SIG-M5 treated with dmso at 0.1 percent for 504 hours (cell line): ENCODE measurements at regions not wholly inside any gene's neighbourhood (a gene's known extent, or its start where the extent isn't known, plus 50 kb on each side); places are given as distances from the start of the nearest gene placed in this dataset.

Experiments
- DNase-seq: peaks from one replicate; lab custom pipeline; 2025; ENCODE audit not compliant: unreplicated experiment; lab: John Stamatoyannopoulos, UW

- DNase-seq: no peak
Observed at GRCh38 chr16:51035711-51036110, 115.4 kb downstream of the SALL1 start.

GRCh38 chr16:51035110-51035498 is 116.0 kb downstream of the SALL1 start:
- DNase-seq: no peak

DNA sequence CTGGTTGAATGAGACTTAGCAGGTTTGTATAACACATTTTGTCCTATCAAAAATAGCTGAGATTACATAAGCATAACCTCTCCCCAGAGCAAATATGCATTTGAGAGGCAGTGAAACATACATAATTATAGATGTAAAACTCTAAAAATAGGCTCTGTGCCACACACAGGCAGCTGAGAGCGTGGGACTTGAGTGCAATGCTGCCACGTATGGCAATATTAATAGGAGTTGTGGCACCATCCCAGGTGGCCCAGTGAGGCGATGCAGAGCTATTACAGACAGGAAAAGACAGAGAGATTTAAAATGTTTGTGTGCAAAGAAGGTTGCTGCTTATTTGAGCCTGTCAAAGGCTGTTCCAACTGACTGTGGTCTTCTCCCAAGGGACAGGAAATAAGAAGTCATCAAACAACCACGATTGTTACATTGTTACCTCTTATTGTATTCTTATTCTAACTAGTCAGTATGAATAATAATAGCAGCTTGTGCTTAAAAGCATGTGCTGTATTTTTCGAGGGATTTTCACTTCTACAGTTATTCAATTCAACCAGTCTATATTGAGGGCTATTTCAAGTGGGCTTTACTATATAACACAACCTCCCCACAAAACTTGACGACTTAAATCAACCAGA is 116.5 kb downstream of the SALL1 start:
- no peak for DNase-seq

GRCh38 chr16:51031598-51031997 is 119.5 kb downstream of the SALL1 start:
- DNase-seq: no peak

DNA sequence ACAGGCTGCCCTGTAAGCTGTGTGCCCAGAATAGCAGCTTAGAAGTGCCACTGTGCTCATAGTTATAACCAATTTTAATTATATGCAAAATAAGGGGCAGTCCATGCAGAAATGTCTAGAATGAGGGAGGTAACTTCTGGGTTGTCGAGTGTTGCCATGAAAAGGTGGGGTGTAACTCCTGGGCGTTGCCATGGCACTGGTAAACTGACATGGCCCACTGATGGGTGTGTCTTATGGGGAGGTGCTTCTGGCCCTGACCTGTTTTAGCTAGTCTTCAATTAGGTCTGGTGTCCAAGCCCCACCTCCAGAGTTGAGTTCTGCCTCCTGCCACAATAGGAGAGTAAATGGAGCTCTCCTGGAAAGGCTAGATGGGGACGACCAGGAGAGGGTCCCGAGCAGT is 120.6 kb downstream of the SALL1 start:
- no peak for DNase-seq

DNA sequence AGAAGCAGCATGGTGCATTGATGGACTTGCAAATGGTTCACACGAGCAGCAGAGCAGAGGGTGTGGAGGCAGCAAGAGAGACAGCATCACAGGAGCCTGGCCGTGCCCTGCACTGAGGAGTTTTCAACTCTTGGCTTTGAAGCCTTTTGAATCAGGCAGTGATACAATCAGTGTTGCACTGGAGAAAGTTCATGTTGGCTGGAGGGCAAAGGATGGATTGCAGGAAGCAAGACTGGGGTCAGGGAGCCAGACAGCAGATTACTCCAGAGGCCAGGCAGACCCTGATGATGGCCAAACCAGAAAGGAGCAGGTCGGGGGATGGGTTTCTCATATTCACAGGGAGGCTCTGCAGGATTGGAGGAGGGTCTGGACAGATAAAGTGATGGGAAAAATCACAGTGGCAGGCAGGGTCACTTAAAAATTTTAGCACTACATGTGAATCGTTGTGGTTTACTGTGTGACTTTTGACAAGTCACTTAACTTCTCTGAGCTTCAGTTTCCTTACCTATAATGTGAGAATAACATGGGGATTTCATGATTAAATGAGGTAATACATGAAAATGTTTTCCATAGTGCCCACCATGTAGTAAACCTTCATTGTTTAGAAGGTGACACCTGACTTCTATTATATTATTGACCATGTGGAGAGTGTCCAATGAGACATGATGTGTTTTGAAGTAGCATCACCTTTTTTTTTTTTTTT is 125.3 kb downstream of the SALL1 start:
- no peak for DNase-seq

- no peak for DNase-seq
Observed at GRCh38 chr16:51024703-51025102, 126.4 kb downstream of the SALL1 start.

DNA sequence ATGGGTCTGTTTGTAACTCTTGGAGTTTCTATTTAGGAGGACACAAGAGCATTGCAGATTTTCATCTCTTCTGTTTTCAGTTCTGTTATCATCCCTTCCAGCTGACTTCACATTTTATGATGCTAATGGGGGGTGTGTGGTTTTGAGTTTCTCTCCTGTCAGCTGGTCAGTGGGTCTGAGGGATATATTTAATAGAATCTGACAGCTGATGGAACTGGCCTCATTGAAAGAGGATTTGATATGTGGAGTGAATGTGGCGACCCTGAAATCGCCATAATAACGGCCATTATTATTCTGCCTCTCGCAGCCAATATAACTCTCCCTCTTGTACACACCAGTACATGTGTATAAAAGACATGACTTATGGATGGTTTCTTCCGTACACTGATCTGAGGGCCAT is 128.1 kb downstream of the SALL1 start:
- DNase-seq: no peak

GRCh38 chr16:51019617-51020016 is 131.5 kb downstream of the SALL1 start:
- no peak for DNase-seq

- DNase-seq: no peak
Observed at GRCh38 chr16:51017969-51018368, 133.1 kb downstream of the SALL1 start.

DNA sequence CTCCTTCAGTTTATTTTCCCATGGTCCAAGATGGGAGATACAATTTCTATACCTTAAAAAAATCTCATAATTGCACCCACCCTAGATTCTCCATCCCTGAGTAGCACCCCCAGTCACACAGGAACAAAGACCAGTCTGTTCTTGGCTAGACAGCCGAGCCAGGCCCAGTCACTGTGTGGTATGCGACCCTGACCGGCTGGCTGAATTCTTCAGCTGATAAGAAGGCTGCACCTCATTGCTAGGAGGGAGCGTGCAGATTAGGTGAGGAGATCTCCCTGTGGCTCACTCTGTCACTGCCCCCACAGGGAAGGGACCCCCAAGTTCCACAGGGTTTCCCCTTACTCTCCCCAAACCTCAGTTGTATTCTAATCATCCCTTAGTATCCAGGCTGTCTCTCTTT is 138.7 kb downstream of the SALL1 start:
- no peak for DNase-seq

DNA sequence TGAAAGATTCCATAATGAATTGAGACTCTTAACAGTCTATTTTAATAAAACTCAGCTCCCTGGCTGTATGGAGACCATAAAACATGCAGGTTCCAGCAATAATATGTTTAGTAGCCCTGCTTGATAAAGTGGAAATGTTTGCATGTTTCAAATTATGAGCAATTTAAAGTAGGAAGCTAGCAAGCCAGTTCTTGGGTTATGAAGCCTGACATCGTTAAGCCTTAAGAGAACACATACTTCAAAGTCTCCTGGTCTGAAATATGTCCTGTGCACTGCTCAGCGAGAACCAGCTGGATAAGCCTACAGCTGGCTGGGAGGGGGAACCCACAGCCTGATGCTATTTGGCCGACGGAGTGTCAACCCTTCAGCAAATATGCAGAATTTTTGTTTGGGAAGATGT is 140.3 kb downstream of the SALL1 start:
- DNase-seq: no peak

DNA sequence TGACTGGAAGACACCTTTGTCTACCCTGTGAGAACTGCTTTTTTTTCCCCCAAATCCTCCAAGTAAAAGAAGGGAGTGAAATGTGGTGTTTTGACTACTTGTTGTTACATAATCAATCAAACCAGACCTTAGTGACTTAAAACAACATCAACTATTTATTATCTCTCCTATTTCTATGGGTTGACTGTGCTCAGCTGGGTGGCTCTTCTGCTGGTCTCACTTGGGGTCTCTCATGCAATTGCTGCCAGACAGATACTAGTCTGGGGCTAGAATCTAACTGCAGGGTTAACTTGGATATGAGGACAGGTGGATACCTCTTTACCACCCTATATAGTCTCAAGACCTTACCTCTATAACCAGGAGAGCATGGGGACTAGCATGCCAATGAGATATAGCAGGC is 141.3 kb downstream of the SALL1 start:
- DNase-seq: no peak

GRCh38 chr16:51009359-51009758 is 141.7 kb downstream of the SALL1 start:
- DNase-seq: no peak

- DNase-seq: no peak
Observed at GRCh38 chr16:51008607-51009006, 142.5 kb downstream of the SALL1 start.

GRCh38 chr16:51008037-51008436 is 143.0 kb downstream of the SALL1 start:
- no peak for DNase-seq

GRCh38 chr16:51003850-51004566 is 147.1 kb downstream of the SALL1 start:
- no peak for DNase-seq

DNA sequence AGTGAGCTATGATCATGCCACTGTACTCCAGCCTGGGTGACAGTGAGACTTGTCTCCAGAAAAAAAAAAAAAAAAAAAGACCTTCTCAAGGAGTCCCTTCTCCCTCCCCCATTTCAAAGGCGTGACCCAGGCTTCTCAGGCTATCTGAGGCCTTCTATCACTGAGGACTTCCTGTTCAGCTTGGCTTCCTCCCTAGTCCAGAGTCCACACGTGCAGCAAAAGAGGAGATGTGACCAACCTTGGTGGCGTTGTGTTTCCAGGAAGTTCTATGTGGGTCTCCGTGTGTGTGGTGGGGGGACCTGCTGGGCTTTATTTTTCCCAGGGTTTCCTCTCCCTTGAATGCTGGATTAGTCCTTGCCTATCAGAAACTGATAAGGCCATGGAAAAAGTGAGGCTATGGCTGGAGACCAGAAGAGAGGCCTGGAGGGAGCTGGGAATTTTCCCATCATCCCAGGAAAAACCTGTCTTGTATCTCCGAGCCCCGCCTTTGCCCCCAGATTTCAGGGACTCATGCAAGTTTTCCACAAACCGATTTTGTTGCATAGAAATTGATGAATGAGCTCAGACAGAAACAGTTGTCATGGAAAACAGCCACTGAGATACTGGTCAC is 148.1 kb downstream of the SALL1 start:
- DNase-seq: no peak

- DNase-seq: no peak
Observed at GRCh38 chr16:50999181-50999580, 151.9 kb downstream of the SALL1 start.

GRCh38 chr16:50998411-50998810 is 152.7 kb downstream of the SALL1 start:
- DNase-seq: no peak

DNA sequence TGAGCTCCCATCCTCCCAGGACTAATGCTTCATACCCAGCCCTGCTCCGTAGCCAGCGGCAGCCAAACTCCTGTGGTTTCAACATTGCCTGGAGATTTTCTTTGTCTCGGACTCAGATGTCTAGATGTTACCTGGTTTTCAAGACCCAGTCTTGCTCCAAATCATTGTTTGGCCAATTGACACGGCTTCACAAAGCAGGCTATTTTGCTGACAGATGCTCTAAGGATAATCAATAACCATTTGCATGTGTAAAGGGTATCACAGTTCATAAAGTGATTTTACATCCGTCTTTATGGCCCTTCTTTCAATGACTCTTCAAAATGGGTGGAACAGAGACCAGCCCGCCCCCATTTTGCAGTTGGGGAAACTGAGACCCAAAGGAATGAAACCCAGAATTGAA is 153.4 kb downstream of the SALL1 start:
- DNase-seq: no peak

DNA sequence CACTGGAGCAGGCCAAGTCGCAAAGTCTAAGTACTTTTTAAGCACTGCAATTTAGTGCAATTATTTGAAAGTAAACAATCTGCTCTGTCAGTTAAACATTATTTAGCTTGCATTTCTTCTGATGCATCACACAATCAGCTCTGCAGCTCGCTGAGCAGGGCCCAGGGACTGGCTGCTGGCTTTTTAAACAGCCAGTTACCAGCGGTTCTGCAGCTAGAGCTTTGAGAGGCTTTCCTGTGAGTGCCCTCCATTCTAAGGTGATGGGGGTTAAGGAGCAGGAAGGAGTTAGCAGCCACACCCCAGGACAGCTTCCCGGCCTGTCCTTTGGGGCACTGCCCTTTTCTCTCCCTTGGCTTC is 154.3 kb downstream of the SALL1 start:
- DNase-seq: no peak
